HepG2 (cell line): ENCODE measurements at regions not wholly inside any gene's neighbourhood (a gene's known extent, or its start where the extent isn't known, plus 50 kb on each side); places are given as distances from the start of the nearest gene placed in this dataset.

Experiments
- ATAC-seq: fragments of 200-7000 bp; cut with Tn5 transposase; 3 replicates; pipeline ENCODE4 v1.9.1; 2020; ENCODE audit warnings: mild to moderate bottlenecking, moderate library complexity
- BruUV-seq: library from RNA; stranded (reverse); fragments of 400-500 nt; replicated peaks from 2 replicates; lab custom pipeline; 2021; lab: Mats Ljungman, UMichigan
- CTCF ChIA-PET: fragments of 300-600 bp; formaldehyde crosslinking; extraction: SDS; loops from one replicate; lab custom pipeline; 2021; ENCODE audit warnings: low total read pairs, inconsistent platforms, low intra/inter-chr PET ratio; lab: Yijun Ruan, JAX
- POLR2A ChIA-PET: fragments of 350-600 bp; sonication (Branson Sonifier 250); formaldehyde crosslinking; loops from one replicate; lab custom pipeline; 2020; ENCODE audit warnings: antibody characterized with exemption, inconsistent platforms; lab: Yijun Ruan, JAX
- DNase-seq: peaks from one replicate; pipeline ENCODE4 v3.0.0-alpha.2; 2015; ENCODE audit warnings: low spot score
- FAIRE-seq: peaks from 3 replicates; lab custom pipeline; 2011; peaks lifted over from hg19 to GRCh38; lab: Jason Lieb, UNC
- H2AFZ ChIP-seq: one replicate; pipeline ENCODE4 v1.6.1; 2011; ENCODE audit warnings: low read length, inconsistent platforms
- H3K27ac ChIP-seq: fragments of 300-600 bp; 3 replicates; pipeline ENCODE4 v1.8.0; 2011; ENCODE audit warnings: mixed run types, mild to moderate bottlenecking, mixed read lengths, low read length, inconsistent platforms; ENCODE audit not compliant: insufficient read depth; ENCODE audit errors: extremely low read length
- H3K27me3 ChIP-seq, 2 experiments: fragments of 200-600 bp in 1 of 2; 2 replicates in 1 of 2; 3 replicates in 1 of 2; pipeline versions ENCODE4 v1.6.0 to v1.8.0; 2011; ENCODE audit warnings: low read length in 2 of 2, mild to moderate bottlenecking in 2 of 2, moderate library complexity in 2 of 2, inconsistent platforms in 1 of 2; ENCODE audit not compliant: insufficient read depth in 2 of 2, control insufficient read depth in 1 of 2
- H3K36me3 ChIP-seq, 2 experiments: fragments of 200-600 bp in 1 of 2; replicated peaks in 1 of 2; 2 replicates in 1 of 2; 3 replicates in 1 of 2; pipeline versions ENCODE4 v1.5.1 to v1.8.0; 2011; ENCODE audit warnings: low read length in 2 of 2, inconsistent platforms in 1 of 2; ENCODE audit not compliant: insufficient read depth in 2 of 2, control insufficient read depth in 1 of 2
- H3K4me1 ChIP-seq: 2 replicates; pipeline ENCODE4 v1.5.1; 2012; ENCODE audit warnings: low read length, inconsistent platforms; ENCODE audit not compliant: insufficient read depth
- H3K4me2 ChIP-seq: 2 replicates; pipeline ENCODE4 v1.6.0; 2011; ENCODE audit warnings: low read depth, low read length, inconsistent platforms
- H3K4me3 ChIP-seq, 3 experiments: fragments of 200-600 bp in 1 of 3; sonication (generic), shearing (Covaris generic) in 1 of 3; replicated peaks in 1 of 3; 2 replicates each; pipeline ENCODE4 v1.5.1; 2011 to 2016; ENCODE audit warnings: low read length in 3 of 3, inconsistent platforms in 2 of 3, low read depth in 2 of 3, mild to moderate bottlenecking in 2 of 3, control low read depth in 1 of 3, mixed read lengths in 1 of 3; ENCODE audit not compliant: insufficient read depth in 1 of 3
- H3K79me2 ChIP-seq: one replicate; pipeline ENCODE4 v1.6.1; 2011; ENCODE audit warnings: low read length, inconsistent platforms; ENCODE audit not compliant: insufficient read depth
- H3K9ac ChIP-seq: 2 replicates; pipeline ENCODE4 v1.6.0; 2011; ENCODE audit warnings: mild to moderate bottlenecking, low read depth, low read length, inconsistent platforms; ENCODE audit not compliant: insufficient read depth
- H3K9me3 ChIP-seq: 2 replicates; pipeline ENCODE4 v1.5.1; 2012; ENCODE audit warnings: mild to moderate bottlenecking, low read length
- H4K20me1 ChIP-seq: 2 replicates; pipeline ENCODE4 v1.6.0; 2011; ENCODE audit warnings: inconsistent platforms, mild to moderate bottlenecking, low read length, moderate library complexity; ENCODE audit not compliant: insufficient read depth
- KDM3A ChIP-seq: IDR thresholded peaks from 2 replicates; pipeline ENCODE4 v1.6.1; 2018; ENCODE audit warnings: low read depth, missing compliant biosample characterization
- MBD4 ChIP-seq: IDR thresholded peaks from 2 replicates; pipeline ENCODE4 v1.6.1; 2012; ENCODE audit warnings: low read length, inconsistent platforms, borderline replicate concordance
- MIER2 ChIP-seq: IDR thresholded peaks from 2 replicates; pipeline ENCODE4 v1.6.1; 2016; ENCODE audit warnings: missing biosample characterization, missing genetic modification reagents
- RBM39 ChIP-seq: fragments of 200-400 bp; formaldehyde crosslinking; IDR thresholded peaks from one replicate; pipeline ENCODE4 v1.6.1; 2018; ENCODE audit warnings: antibody characterized with exemption, mild to moderate bottlenecking, low read depth, low read length; ENCODE audit not compliant: poor library complexity, severe bottlenecking
- RFXAP ChIP-seq: sonication (generic); formaldehyde crosslinking; IDR thresholded peaks from 2 replicates; pipeline ENCODE4 v1.4.0; 2020; ENCODE audit warnings: missing genetic modification reagents, borderline replicate concordance
- RXRB ChIP-seq: IDR thresholded peaks from 2 replicates; pipeline ENCODE4 v1.6.1; 2016; ENCODE audit warnings: borderline replicate concordance, missing genetic modification reagents, missing compliant biosample characterization
- SAP130 ChIP-seq: IDR thresholded peaks from 2 replicates; pipeline ENCODE4 v1.6.1; 2016; ENCODE audit warnings: low read depth
- SKI ChIP-seq: fragments of 450-650 bp; IDR thresholded peaks from one replicate; pipeline ENCODE4 v1.6.1; 2018; ENCODE audit warnings: mild to moderate bottlenecking; ENCODE audit not compliant: partially characterized antibody
- SRSF9 ChIP-seq: fragments of 200-400 bp; formaldehyde crosslinking; IDR thresholded peaks from 2 replicates; pipeline ENCODE4 v1.6.1; 2018; ENCODE audit warnings: borderline replicate concordance, mild to moderate bottlenecking, low read depth, low read length; ENCODE audit not compliant: insufficient read depth, poor library complexity, severe bottlenecking
- STAG1 ChIP-seq: sonication (generic); formaldehyde crosslinking; IDR thresholded peaks from 2 replicates; pipeline ENCODE4 v1.4.0; 2020; ENCODE audit warnings: missing genetic modification reagents
- TOPORS ChIP-seq: sonication (generic); formaldehyde crosslinking; IDR thresholded peaks from 2 replicates; pipeline ENCODE4 v1.8.0; 2023; ENCODE audit warnings: mild to moderate bottlenecking, missing genetic modification reagents
- ZFP1 ChIP-seq: IDR thresholded peaks from 2 replicates; pipeline ENCODE4 v1.6.1; 2016
- WGBS: methylation state at CpG from one replicate; pipeline ENCODE4 v1.1.6; 2017; ENCODE audit warnings: low lambda C conversion rate; 5-methylcytosine and 5-hydroxymethylcytosine counted together
- in situ Hi-C: cut with HindIII; loops from 2 replicates; pipeline ENCODE4 v1.10.0; 2017; ENCODE audit warnings: low pct_unique_long_range_greater_than_20kb; ENCODE audit not compliant: extremely low pct_ligation_motif_present
- intact Hi-C: fragments of 100-400 bp; cut with micrococcal nuclease; formaldehyde crosslinking; loops from one replicate; pipeline ENCODE4 v1.10.0; 2022; ENCODE audit not compliant: unreplicated experiment
- TF ChIP-seq, protein P1 (sequence below): sonication (generic); formaldehyde crosslinking; IDR thresholded peaks from 2 replicates; pipeline ENCODE4 v1.8.1; 2023; ENCODE audit warnings: missing genetic modification reagents, mild to moderate bottlenecking, borderline replicate concordance
- TF ChIP-seq, protein P2 (sequence below): sonication (generic); formaldehyde crosslinking; IDR thresholded peaks from 2 replicates; pipeline ENCODE4 v1.5.0; 2020; ENCODE audit warnings: missing genetic modification reagents, mild to moderate bottlenecking, borderline replicate concordance

DNA sequence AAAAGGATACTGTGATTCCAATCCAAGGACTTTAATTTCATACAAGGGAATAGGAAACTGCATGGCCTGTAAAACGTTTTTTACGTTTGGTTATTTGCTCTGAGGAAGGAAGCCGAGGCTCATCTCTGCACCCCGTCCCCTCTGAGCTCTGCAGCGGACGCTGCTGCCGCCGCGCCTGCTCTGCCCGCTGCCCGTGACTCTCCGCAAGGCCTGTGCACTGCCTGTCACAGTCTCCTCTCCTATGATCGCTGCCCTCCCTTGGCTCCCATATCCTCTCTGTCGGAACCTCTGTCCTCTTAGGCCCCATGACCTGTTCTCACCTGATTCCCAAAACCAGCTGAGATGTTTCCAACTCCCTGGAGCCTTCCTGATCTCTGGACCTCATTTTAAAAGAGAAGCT lies 320.3 kb upstream of the ZNF32 start:
- DNase-seq, result no peak
- Histone ChIP-seq H3K36me3 (no peaks in the 10 kb centered on the region), H3K79me2 (no peaks in the 10 kb centered on the region), H3K9ac (no peak overlapping the region), H3K4me2 (no peak overlapping the region), H3K27me3 (peaks cover 2 to 24% of the 10 kb centered on the region in 2 experiments; a peak in 4 of 5 replicates), H2AFZ (no peak overlapping the region), H4K20me1 (no peaks in the 10 kb centered on the region), H3K4me3 (no peak overlapping the region), H3K27ac (no peak overlapping the region), H3K4me1 (no peaks in the 10 kb centered on the region), H3K9me3 (no peaks in the 10 kb centered on the region)
- no TSS peak for BruUV-seq
- no peak for ATAC-seq
- FAIRE-seq, result no peak
- CTCF ChIA-PET, result no interaction called here
- intact Hi-C loops (no loop called here), in situ Hi-C loops (no loop called here)
- 43% methylated on average over 12 of the region's 14 CpGs for WGBS
- no peak for TF ChIP-seq ZFP1
- TF ChIP-seq RFXAP (CRISPR knock-in tag), result no peak
- no peak for TF ChIP-seq MBD4
- POLR2A ChIA-PET, result no interaction called here

DNA sequence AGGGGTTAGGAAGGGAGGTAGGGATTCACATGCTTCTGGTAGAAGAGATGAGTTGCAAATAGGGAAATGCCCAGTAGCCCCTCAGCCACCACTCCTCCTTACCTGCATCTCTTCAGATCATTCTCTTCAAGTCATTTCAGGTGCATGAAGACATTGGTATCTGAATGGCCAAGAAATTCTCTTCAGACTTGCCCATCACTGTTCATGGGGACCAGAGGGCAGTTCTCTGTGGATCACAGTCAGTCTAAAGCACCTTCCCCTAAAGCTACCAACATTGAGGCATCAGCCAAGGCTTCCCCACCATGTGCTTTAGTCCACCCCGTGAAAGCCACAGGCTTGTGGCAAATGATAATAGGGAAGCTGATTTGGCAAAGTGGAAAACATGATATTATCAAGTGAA lies 319.4 kb upstream of the ZNF32 start:
- in situ Hi-C loops, result no loop called here
- H2AFZ ChIP-seq, result no peak overlapping the region
- 0% methylated on average over 1 of the region's 1 CpG for WGBS
- H3K9me3 ChIP-seq, result no peaks in the 10 kb centered on the region
- FAIRE-seq (no peak), DNase-seq (no peak), ATAC-seq (no peak)
- no peak for TF ChIP-seq MIER2 (CRISPR knock-in tag)
- TF ChIP-seq SKI, result no peak
- TF ChIP-seq TOPORS (CRISPR knock-in tag), result no peak
- no peak for TF ChIP-seq SAP130
- TF ChIP-seq, protein P1, sequence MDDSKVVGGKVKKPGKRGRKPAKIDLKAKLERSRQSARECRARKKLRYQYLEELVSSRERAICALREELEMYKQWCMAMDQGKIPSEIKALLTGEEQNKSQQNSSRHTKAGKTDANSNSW (CRISPR knock-in tag), result no peak
- no peak for TF ChIP-seq STAG1 (CRISPR knock-in tag)
- TF ChIP-seq KDM3A (CRISPR knock-in tag), result no peak
- TF ChIP-seq, protein P2, sequence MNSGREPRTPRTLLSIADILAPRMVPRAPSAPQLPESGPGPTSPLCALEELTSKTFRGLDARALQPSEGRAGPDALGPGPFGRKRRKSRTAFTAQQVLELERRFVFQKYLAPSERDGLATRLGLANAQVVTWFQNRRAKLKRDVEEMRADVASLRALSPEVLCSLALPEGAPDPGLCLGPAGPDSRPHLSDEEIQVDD (CRISPR knock-in tag), result no peak
- TF ChIP-seq RBM39, result no peak
- TF ChIP-seq RXRB (CRISPR knock-in tag), result no peak
- TF ChIP-seq SRSF9, result no peak
- no peaks in the 10 kb centered on the region for H3K36me3 ChIP-seq
- intact Hi-C loops, result no loop called here
- CTCF ChIA-PET, result no interaction called here
- POLR2A ChIA-PET, result no interaction called here
- H3K27ac ChIP-seq, result no peak overlapping the region
- no peak overlapping the region for H3K9ac ChIP-seq
- no peaks in the 10 kb centered on the region for H3K4me1 ChIP-seq
- no peaks in the 10 kb centered on the region for H4K20me1 ChIP-seq
- BruUV-seq, result no TSS peak
- no peaks in the 10 kb centered on the region for H3K79me2 ChIP-seq
- H3K4me2 ChIP-seq, result no peak overlapping the region
- no peak overlapping the region for H3K4me3 ChIP-seq
- H3K27me3 ChIP-seq, result peaks cover 2 to 24% of the 10 kb centered on the region in 2 experiments; a peak in 4 of 5 replicates
